Suppressor macrophage (primary cell): ENCODE measurements at regions not wholly inside any gene's neighbourhood (a gene's known extent, or its start where the extent isn't known, plus 50 kb on each side); places are given as distances from the start of the nearest gene placed in this dataset.

Experiments
- DNase-seq, 4 experiments: peaks; one replicate each; pipeline ENCODE4 v3.0.0-alpha.2; 2020 to 2022

DNA sequence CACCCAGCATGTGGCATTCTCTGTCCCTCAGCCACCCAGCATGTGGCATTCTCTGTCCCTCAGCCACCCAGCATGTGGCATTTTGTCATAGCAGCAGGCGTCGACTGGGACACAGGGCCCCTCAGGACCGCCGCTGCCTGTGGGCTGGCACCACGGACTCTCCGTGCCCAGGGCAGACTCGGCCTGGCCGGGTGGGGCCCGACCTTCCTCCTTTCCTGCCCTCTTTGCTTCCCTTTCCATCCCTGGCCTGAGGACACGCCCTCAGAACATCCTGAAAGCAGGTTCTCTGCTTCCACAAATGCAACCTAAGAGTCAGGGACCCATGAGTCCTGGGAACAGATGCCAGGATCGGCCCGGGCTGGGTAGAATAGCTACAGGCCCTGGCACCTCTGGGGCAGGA lies 291.4 kb upstream of the SALL3 start:
- no peak for DNase-seq

DNA sequence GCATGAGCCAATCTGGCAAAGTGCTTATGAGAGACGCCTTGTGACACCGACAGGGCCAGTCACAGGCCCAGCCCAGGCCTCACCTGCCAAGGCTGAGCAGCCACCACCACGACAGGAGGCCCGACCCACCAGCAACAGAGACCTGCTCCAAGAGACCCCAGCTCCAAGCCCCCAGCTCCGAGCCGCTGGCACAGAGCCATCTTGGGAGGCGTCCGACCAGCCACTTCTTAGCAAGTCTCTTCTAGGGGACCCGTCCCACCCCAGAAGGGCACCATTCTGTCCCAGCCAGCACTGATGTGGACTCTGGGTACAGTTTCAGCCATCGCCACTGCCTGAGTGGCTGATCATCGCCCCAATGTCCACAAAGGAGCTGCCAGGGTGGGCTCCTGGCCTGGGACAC lies 290.7 kb upstream of the SALL3 start:
- DNase-seq, result no peak

DNA sequence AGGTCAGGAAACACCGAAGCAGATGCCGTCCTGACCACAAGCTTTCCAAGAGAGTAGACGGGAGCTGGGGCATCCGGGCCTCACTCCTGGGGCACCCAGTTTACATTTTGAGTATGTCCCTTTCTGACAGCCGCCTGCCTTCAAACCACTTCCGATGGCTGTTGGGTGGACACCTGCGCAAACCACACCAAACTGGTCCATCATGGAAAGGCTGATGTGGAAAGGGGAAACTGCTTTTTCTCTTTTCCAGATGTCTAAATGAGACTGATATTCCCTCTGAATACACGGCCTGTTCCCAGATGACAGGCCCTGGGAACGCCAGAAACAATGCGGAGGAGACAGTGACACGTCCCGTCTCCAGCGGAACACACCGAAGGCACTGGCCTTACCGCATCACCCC lies 290.0 kb upstream of the SALL3 start:
- no peak for DNase-seq

DNA sequence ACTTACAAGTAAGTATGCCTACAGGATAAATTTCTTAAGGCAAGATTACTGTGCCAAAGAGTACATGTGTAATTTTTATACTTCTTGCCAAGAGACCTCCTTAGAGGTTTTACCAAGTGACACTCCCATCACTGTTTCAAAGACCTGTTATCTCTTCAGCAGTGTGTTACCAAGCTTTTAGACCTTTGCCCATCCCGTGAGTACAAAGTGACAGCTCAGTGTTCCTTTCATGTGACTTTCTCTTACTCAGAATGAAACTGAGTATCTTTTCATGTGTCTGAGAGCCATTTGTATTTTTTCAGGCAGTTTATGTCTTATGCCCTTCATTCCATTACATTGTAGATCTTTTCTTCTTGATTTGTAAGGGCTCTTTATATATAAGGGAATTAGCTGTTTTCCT lies 287.5 kb upstream of the SALL3 start:
- DNase-seq, result no peak

DNA sequence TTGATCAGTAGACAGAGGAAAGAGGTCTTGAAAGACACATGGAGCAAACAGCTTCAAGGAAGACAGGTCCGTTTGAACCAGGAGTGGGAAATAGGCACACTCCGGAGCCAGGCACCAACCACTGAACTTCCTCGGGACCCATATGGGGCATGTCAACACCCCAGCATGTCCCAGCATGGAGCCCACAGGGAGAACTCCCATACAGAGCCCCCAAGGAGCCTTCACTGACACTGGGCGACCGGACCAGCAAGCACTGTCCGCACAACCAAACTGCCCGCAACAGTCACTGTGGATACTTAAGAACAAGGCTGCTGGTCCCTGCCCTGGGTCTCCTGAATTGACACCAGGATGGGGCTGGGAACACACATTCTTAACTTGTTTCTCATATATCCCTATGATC lies 286.2 kb upstream of the SALL3 start:
- no peak for DNase-seq

DNA sequence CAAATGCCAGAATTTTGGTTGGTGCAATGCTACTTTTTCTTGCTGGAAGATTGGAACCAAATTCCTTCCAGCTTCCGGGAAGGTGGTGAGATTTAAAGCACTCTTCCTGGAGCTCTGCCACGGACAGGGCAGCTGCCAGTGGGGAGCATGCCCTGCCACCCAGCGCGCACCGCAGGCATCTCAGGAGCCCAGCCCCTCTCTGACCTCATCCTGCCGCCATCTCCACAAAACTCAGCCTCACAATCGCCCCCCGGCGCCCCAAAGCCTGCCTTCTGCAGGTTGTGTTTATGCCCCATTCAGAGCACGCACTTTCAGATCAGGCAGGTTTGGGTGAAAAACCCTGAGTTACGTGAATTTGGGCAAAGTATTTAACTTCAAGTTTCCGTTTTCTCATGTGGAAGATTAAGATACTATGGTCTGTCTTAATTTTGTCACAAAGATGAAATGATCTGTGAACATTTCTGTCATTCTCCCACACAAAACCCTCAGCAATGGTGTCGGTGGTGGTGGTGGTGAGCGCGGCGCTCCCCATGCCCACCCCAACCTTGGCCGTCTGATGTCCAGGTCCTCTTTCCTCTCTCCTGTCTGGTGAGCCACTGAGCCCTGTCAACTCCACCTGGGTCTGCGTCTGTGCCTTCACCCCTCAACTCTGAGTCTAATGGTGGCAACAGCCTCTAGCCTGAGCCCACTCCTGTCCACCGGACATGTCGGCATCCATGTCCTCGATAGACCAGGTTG lies 282.8 kb upstream of the SALL3 start:
- DNase-seq, result no peak

DNA sequence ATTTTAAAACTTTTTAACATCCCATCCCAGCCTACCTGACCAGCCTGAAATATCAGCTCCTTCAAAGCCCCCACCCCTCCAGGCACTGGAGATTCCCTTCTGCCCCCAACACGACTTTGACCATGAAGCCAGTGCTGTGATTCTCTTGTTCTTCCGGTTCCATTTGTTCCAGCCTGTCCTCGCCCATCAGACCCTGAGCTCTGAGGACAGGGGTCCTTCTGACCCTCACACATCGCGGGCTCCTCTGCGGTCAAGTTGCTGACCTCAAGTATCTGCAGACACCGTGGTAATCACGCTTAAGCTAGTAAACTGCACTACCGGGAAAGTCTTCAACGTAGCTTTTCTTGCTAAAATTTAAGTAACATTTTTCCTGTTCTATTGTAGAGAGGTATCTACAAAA lies 282.2 kb upstream of the SALL3 start:
- DNase-seq, result no peak

DNA sequence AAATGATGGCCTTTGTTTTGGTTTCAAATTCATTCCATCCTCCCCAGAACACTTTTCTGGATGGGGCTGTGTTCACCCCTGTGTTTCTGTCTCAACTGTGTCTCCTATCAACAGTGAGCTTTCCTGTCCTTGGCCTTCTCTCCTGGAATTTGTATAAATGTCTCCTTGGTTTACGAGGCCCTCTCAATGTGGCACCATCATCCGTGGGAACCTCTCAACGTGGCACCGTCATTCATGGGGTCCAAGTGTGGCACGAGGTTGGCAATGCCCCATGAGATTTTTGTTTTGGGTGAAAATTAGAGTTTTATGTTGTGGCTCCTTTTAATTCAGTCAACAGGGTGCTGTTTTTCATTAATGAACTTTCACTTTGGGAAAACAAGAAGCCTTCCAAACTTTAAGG lies 280.7 kb upstream of the SALL3 start:
- DNase-seq, result no peak

DNA sequence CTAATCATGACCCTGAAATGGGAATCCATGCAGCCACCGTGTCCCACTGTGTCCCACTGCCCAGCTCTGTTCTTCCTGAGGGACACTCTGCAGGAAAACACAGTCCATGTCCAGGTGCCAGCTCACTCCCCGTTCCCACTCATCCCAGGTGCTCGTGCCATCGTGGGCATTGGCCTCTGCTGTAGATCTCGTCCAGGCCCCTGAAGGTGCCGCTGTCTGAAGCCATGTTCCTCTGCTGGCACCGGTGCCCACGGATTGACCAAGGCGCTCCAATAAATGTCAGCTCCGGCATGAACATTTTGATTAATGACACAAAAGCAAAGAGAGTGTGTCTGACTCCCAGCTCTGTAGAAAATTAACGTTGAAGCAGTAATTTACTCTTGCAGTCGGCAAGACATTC lies 280.1 kb upstream of the SALL3 start:
- DNase-seq, result no peak

DNA sequence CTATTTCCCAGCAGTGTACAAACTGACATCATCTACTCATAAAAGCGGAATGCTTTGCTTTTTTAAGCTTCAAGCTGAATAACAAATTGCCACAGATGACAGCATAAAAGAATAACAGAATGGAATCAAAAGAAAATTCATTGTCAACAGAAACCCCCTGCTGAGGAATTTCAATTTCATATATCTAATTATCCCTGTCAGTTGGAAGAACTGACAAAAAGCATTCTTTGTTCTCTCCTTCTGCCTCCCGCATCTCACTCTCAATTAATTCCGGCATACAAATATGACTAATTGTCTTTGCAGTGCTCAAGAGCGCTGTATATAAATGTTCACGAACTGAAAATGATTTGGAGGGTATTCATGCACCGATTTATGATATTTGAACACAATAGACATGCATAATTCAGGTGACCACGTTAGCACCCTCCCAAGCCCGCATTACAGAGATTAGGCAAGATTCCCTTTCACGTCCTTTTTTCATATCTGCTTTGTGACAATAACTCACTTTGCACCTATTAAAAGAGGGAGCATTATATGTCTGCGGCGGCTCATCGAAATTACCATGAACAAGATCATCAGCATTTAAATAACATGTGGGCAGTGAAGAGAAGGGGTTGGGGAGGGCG lies 277.7 kb upstream of the SALL3 start:
- no peak for DNase-seq

DNA sequence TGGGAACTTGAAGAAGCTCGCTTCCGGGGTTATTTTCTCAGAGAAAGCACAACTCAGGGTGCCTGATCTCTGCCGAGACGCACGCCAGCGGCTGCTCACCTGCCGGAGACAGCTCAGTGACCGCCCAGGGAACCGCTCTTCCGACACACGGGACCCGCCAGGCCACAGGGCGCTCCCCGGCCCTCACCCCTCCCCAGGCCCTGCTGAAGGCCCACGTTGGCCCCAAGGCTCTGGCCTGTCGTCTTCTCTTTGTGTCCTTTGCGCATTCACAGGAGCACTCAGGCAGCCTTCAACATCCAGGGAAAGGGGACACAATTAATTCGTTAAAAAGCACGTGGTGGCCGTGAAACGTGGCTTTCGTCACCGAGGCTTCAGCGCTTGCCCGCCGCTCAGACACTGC lies 276.3 kb upstream of the SALL3 start:
- no peak for DNase-seq

DNA sequence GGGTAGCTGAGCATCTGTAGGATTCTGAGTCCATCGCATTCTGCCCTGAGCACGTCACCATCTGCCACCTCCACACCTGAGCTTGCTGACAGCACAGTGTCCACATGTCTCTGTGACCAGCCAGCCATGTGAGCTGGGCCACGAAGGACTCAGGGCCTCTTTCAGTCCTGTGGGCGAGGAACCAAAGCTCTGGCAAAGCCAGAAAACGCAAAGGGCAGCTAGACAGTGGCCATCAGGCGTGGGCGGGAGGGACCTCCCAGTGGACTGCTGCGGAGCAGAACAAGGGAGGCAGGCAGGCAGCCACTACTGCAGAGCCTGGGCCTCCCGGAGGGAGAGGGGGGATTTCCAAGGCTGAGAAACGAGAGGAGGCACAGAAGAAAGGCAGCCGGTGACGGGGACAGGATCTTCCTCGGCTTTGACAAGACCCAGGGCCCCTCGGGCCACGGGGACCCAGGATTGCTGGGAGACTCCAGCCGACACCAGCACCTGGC lies 274.6 kb upstream of the SALL3 start:
- no peak for DNase-seq

DNA sequence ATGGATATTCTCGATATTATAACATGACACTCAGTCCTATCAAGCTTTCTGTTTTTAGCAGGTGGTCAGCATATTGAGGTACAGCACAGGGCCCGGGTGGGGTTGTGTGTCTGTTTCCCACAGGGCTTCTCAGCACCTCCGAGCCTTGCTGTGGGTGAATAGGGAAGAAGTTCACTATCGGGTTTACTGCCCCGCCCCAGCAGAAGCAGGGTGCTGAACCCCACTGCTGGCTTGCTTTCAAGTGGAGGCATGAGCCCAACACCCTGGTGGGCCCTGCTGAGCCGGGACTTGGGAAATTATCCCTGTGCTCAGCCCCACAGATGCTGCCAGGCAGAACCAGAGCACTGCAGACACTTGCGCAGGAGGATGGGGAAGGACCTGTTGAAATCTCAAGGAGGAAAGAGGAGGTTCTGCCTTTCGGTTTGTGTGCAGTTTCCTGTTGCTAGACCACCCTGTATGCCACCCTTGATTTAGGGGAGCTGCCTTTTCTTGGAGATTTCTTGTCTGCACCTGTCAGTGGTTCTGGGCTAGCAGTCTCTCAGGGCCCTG lies 270.3 kb upstream of the SALL3 start:
- no peak for DNase-seq

DNA sequence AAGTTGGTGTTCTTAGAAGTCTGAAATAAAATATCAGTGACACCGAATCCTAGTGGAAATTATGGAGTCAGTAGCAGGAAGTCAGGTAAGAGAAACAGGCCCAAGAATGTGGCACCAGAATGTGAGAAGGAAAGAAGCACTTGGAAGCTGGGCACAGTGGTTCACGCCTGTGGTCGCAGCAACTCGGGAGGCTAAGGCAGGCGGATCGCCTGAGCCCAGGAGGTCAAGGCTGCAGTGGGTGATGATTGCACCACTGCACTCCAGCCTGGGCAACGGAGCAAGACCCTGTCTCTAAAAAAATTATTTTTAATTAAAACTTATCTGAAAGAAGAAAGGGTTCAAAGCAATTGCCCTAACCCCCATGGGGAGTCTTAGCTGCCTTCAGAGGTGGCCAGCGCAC lies 268.3 kb upstream of the SALL3 start:
- no peak for DNase-seq

DNA sequence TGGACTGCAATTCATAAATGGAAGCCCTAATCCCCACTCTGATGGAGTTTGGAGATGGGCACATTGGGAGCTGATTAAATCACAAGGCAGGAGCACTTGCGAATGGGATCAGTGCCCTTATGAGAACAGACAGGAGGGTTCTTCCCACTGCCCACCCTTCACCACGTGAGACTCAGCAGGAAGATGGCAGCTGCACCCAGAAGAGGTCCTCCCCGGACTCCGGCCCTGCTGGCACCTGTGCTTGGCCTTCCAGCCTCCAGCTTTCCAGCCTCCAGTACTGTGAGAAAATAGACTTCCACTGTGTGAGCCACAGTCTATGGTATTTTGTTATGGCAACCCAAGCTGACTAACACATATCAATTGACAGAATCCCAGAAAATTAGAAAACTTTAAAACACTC lies 267.6 kb upstream of the SALL3 start:
- no peak for DNase-seq

DNA sequence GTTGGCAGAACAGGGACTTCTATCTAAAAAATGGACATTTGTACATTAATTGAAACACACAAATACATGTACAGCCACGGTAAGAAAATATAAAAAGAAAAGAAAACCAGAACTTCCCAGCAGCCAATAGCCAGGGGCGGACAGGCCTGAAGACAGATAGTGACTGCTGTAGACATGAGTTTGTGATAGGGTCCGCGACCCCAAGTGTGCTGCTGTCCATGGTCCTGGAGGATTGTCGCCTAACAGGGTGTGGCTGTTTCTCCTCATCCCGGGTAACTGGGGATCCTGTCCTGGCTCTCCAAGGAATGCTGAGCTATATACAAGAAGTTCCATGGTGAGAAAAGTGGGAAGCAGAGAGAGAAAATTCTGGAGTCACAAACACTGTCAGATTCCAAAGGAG lies 266.5 kb upstream of the SALL3 start:
- no peak for DNase-seq

DNA sequence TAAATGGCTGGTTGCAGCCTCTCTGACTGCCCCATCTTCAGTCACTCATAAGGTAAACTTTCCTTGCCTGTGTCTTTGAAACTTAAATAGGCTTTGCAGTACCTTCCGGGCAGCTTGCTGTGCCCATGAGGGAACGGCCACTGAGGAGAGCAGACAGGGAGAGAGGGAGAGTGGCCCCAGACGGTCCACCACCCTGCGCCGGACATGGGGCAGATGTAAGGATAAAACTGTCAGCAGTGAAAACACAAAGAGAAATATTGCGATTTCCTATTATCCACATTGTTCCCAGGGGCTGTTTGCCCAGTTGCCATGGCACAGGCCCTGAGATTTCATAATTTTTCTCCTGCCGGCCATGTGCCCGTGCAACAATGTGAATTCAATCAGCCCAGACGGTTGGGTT lies 265.9 kb upstream of the SALL3 start:
- DNase-seq, result no peak

DNA sequence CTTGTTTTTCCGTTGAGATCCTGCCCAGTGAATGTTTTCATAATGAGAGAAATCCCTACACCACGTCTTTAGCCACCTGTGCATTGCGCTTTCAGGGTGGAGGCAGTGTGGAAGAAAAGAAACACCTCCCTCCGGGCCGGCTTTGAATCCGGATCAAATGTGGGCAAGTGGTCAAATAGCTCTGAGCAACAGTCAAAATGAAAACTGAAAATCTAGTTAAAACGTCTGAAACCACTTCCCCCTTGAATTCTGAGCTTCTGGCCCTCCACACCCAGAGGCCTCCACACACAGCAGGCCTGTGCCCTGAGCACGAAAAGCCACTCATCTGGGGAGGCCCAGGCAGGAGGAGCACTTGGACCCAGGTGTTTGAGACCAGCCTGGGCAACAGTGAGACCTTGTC lies 263.6 kb upstream of the SALL3 start:
- DNase-seq, result no peak

DNA sequence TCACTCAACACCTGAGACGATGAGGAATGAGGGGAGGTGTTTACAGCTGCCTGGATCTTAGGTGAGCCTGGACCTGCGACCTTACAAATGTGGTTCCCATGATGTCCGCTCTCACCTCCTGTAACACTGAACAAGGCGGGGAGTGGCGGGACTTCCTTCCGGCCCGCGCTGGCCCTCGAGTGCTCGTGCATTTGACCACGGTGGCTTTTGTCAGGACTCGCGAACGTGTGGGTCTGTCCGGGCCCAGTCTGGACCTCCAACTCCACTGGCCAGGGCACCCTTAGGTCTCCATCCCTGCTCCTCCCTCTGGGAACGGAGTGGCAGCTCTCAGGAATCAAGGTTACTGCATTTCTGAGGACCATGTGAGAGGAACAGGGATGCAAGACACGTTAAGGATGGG lies 263.0 kb upstream of the SALL3 start:
- DNase-seq, result no peak

DNA sequence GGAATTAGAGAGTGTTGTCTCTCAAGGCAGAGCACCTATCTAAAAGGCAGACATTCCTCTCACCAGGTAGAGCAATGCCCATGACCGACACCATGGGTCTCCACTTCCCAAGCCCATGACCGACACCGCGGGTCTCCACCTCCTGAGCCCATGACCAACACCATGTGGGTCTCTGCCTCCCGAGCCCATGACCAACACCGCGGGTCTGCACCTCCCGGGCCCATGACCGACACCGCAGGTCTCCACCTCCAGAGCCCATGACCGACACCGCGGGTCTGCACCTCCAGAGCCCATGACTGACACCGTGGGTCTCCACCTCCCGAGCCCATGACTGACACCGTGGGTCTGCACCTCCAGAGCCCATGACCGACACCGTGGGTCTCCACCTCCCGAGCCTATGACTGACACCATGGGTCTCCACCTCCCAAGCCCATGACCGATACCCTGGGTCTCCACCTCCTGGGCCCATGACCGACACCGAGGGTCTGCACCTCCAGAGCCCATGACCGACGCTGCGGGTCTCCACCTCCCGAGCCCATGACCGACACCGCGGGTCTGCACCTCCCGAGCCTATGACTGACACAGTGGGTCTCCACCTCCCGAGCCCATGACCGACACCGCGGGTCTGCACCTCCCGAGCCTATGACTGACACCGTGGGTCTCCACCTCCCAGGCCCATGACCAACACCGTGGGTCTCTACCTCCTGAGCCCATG lies 262.4 kb upstream of the SALL3 start:
- no peak for DNase-seq

DNA sequence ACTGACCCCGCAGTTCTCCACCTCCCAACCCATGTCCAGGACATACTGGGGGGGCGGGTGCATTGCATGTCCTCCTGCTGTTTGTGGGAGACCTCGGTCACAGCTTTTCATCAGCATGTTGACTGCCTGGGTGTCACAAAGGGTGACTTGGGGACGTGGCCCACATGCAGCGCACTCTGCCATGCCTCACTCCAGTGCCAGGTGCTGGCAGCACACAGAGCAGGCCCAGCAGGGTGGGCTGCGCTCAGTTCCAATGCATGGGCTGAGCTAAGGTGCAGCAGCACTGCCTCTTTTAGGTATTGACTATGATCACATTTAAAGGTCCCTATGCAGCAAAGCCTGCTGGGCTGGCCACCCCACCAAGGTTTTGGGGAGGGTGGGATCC lies 261.9 kb upstream of the SALL3 start:
- no peak for DNase-seq

DNA sequence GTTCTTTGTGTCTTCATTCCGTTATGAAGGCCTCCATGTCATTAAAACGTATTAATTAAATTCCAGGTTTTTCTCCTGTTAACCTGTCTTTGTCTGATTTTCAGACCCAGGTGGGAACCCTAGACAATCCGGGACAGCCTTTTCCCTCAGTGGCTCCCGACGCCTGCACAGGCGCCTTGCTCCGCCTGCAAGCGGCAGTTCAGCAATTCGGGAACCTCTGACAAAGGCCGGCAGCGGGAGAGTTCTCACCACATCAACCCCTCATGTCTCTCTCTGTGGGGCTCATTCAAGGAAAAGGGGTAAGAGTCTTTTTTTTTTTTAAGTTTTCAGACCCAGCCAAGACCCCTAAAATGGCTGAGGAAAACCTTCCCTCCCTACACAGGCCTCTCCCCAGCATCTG lies 259.8 kb upstream of the SALL3 start:
- no peak for DNase-seq

DNA sequence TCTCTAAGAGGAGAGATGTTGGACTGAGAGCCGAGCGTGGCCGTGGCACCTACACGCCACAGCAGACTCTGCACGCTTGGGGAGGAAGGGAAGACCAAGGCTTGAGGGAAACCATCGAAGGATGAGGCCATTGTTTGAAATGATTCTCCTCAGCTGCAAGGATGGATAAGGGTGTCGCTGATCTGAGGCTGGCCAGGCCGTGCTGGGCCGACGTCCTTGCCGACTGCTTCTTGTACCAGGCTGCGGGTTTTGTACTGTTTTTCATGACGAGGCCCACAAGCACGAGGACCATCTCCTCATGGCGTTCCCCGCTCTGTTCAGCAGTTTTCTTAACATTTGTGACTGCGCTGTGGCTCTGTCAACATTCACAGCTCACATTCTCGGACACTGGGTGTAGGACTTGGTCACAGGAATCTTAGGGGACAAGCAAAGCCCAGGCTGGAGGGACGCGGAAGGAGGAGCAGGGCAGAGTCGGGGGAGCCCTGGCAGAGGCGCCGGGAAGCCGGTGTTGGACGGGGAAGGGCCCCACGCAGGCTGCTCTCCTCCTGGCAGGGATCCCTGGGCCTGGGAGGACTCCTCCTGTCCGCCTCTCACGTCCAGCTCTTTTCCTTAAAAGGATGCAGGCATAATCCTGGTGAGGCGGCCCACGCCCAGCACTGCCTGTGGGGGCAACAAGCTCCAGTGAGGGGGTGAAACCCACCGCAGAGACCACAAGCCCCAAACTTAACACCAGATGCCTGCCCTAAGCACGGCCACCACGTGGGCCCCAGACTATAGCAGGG lies 259.0 kb upstream of the SALL3 start:
- DNase-seq, result no peak
